Body of pancreas (tissue), 4 donors: ENCODE measurements at regions not wholly inside any gene's neighbourhood (a gene's known extent, or its start where the extent isn't known, plus 50 kb on each side); places are given as distances from the start of the nearest gene placed in this dataset.

Source experiments
- POLR2A ChIP-seq, 3 donors: fragments of 450-650 bp; IDR thresholded peaks; one replicate each; pipeline ENCODE4 v1.6.1; 2016; ENCODE audit warnings: antibody characterized with exemption in 3 of 3, mild to moderate bottlenecking in 2 of 3
- TF ChIP-seq, protein P1 (sequence below), 7 experiments: fragments of 450-650 bp in 4 of 7; fragments of 200-600 bp in 3 of 7; sonication (generic) in 3 of 7; IDR thresholded peaks; one replicate each; pipeline ENCODE4 v1.5.1; 2016 to 2019; ENCODE audit warnings: antibody characterized with exemption in 7 of 7

DNA sequence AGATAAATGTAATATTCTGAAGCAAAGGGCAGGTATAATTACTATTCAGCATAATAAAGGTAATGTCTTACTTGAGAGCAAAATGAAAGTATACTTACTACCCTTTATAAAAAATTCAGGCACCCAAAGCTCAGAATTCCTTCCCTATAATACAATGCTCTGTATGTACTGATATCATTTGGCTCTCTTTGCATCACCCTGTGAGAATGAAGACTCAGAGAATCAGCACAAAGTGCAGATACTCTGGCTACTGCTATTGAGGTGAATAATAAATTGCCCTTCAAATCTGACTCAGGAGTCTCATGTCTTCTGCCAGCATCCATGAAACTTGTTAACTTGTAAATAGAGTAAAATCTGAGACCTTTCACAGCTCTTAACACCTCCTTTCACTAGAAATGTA, 108.5 kb upstream of the KCTD3 start:
- no peak for TF ChIP-seq POLR2A (IDR thresholded peaks at IDR 0.05)
- TF ChIP-seq, protein P1, sequence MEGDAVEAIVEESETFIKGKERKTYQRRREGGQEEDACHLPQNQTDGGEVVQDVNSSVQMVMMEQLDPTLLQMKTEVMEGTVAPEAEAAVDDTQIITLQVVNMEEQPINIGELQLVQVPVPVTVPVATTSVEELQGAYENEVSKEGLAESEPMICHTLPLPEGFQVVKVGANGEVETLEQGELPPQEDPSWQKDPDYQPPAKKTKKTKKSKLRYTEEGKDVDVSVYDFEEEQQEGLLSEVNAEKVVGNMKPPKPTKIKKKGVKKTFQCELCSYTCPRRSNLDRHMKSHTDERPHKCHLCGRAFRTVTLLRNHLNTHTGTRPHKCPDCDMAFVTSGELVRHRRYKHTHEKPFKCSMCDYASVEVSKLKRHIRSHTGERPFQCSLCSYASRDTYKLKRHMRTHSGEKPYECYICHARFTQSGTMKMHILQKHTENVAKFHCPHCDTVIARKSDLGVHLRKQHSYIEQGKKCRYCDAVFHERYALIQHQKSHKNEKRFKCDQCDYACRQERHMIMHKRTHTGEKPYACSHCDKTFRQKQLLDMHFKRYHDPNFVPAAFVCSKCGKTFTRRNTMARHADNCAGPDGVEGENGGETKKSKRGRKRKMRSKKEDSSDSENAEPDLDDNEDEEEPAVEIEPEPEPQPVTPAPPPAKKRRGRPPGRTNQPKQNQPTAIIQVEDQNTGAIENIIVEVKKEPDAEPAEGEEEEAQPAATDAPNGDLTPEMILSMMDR (IDR thresholded peaks at IDR 0.05): no peak
